ENCODE measurements at regions not wholly inside any gene's neighbourhood (a gene's known extent, or its start where the extent isn't known, plus 50 kb on each side); places are given as distances from the start of the nearest gene placed in this dataset.

- no peak overlapping the region for H3K4me3 ChIP-seq (ENCODE audit: control insufficient read depth, low read depth, low read length)
- DNase-seq (ENCODE audit: low read depth), result no peak
- TF ChIP-seq CTCF (conservative IDR thresholded peaks at IDR 0.05; ENCODE audit: control insufficient read depth, insufficient read depth, low read depth, low read length), result no peak
These were observed 259.0 kb downstream of the PAX3 start for GRCh38 chr2:222039821-222040220.

GRCh38 chr2:222038067-222038802 lies 260.6 kb downstream of the PAX3 start:
- peak; percentile 64 for DNase-seq (ENCODE audit: low read depth)
- H3K4me3 ChIP-seq (ENCODE audit: control insufficient read depth, low read depth, low read length), result no peak overlapping the region
- peak; percentile 47 for TF ChIP-seq CTCF (conservative IDR thresholded peaks at IDR 0.05; ENCODE audit: control insufficient read depth, insufficient read depth, low read depth, low read length)

- no peak for DNase-seq (ENCODE audit: low read depth)
- no peak for TF ChIP-seq CTCF (conservative IDR thresholded peaks at IDR 0.05; ENCODE audit: control insufficient read depth, insufficient read depth, low read depth, low read length)
These were observed 261.6 kb downstream of the PAX3 start for GRCh38 chr2:222037211-222037610.

GRCh38 chr2:222034058-222034457 lies 264.7 kb downstream of the PAX3 start:
- no peak for TF ChIP-seq CTCF (conservative IDR thresholded peaks at IDR 0.05; ENCODE audit: control insufficient read depth, insufficient read depth, low read depth, low read length)
- no peak for DNase-seq (ENCODE audit: low read depth)
- H3K4me3 ChIP-seq (ENCODE audit: control insufficient read depth, low read depth, low read length), result no peak overlapping the region

More at GRCh38 chr2:222037211-222037610, 261.6 kb downstream of the PAX3 start:
- H3K4me3 ChIP-seq (ENCODE audit: control insufficient read depth, low read depth, low read length), result no peak overlapping the region

- no peak for TF ChIP-seq CTCF (conservative IDR thresholded peaks at IDR 0.05; ENCODE audit: control insufficient read depth, insufficient read depth, low read depth, low read length)
- H3K4me3 ChIP-seq (ENCODE audit: control insufficient read depth, low read depth, low read length), result no peak overlapping the region
- DNase-seq (ENCODE audit: low read depth), result peak; percentile 42
These were observed 265.3 kb downstream of the PAX3 start for GRCh38 chr2:222033541-222033940.

- DNase-seq (ENCODE audit: low read depth), result no peak
- no peak for TF ChIP-seq CTCF (conservative IDR thresholded peaks at IDR 0.05; ENCODE audit: control insufficient read depth, insufficient read depth, low read depth, low read length)
- H3K4me3 ChIP-seq (ENCODE audit: control insufficient read depth, low read depth, low read length), result no peak overlapping the region
These were observed 272.9 kb downstream of the PAX3 start for GRCh38 chr2:222025881-222026271.
